MM.1S (cell line): ENCODE measurements at regions not wholly inside any gene's neighbourhood (a gene's known extent, or its start where the extent isn't known, plus 50 kb on each side); places are given as distances from the start of the nearest gene placed in this dataset.

Experiments
- DNase-seq: peaks from one replicate; pipeline ENCODE4 v3.0.0-alpha.2; 2015
- H2AFZ ChIP-seq: fragments of 300-600 bp; sonication (generic); 2 replicates; pipeline ENCODE4 v1.6.0; 2016; ENCODE audit warnings: antibody characterized with exemption, low read length
- H3F3A ChIP-seq: fragments of 300-600 bp; sonication (generic); 2 replicates; pipeline ENCODE4 v1.6.1; 2016; ENCODE audit warnings: mild to moderate bottlenecking, antibody characterized with exemption, low read length, moderate library complexity, mixed read lengths; ENCODE audit not compliant: insufficient read depth
- H3K27ac ChIP-seq: fragments of 300-600 bp; sonication (generic); 2 replicates; pipeline ENCODE4 v1.5.1; 2016; ENCODE audit warnings: mild to moderate bottlenecking, low read length
- H3K27me3 ChIP-seq: fragments of 300-600 bp; sonication (generic); replicated peaks from 2 replicates; pipeline ENCODE4 v1.6.0; 2016; ENCODE audit warnings: low read length; ENCODE audit not compliant: insufficient read depth
- H3K36me3 ChIP-seq: fragments of 300-600 bp; sonication (generic); replicated peaks from 2 replicates; pipeline ENCODE4 v1.6.1; 2016; ENCODE audit warnings: mild to moderate bottlenecking, low read length, mixed read lengths; ENCODE audit not compliant: insufficient read depth
- H3K4me1 ChIP-seq: fragments of 300-600 bp; sonication (generic); 2 replicates; pipeline ENCODE4 v1.6.1; 2016; ENCODE audit warnings: low read length, mixed read lengths
- H3K4me2 ChIP-seq: fragments of 300-600 bp; sonication (generic); 2 replicates; pipeline ENCODE4 v1.6.0; 2016; ENCODE audit warnings: low read depth, low read length
- H3K4me3 ChIP-seq: fragments of 300-600 bp; sonication (generic); 2 replicates; pipeline ENCODE4 v1.5.1; 2016; ENCODE audit warnings: low read length, mixed read lengths
- H3K79me2 ChIP-seq: fragments of 300-600 bp; sonication (generic); 2 replicates; pipeline ENCODE4 v1.6.1; 2016; ENCODE audit warnings: mixed run types, low read length, mixed read lengths
- H3K9ac ChIP-seq: fragments of 300-600 bp; sonication (generic); 2 replicates; pipeline ENCODE4 v1.6.1; 2016; ENCODE audit warnings: low read length, mixed read lengths
- H3K9me2 ChIP-seq: fragments of 300-600 bp; sonication (generic); replicated peaks from 2 replicates; pipeline ENCODE4 v1.6.1; 2016; ENCODE audit warnings: mild to moderate bottlenecking, low read length, mixed read lengths; ENCODE audit not compliant: insufficient read depth
- H3K9me3 ChIP-seq: fragments of 300-600 bp; sonication (generic); replicated peaks from 2 replicates; pipeline ENCODE4 v1.6.1; 2016; ENCODE audit warnings: mild to moderate bottlenecking, low read length, mixed read lengths; ENCODE audit not compliant: insufficient read depth
- H4K20me1 ChIP-seq: fragments of 300-600 bp; sonication (generic); 2 replicates; pipeline ENCODE4 v1.6.1; 2016; ENCODE audit warnings: mild to moderate bottlenecking, low read length, moderate library complexity, mixed read lengths; ENCODE audit not compliant: insufficient read depth
- EZH2 ChIP-seq: fragments of 300-600 bp; sonication (generic); optimal IDR thresholded peaks from 2 replicates; pipeline ENCODE3; 2017; ENCODE audit warnings: low read depth, mild to moderate bottlenecking, antibody characterized with exemption, low read length, mixed read lengths
- EZH2phosphoT487 ChIP-seq: fragments of 300-600 bp; sonication (generic); IDR thresholded peaks from 2 replicates; pipeline ENCODE4 v1.6.1; 2018; ENCODE audit warnings: antibody characterized with exemption, low read length
- TF ChIP-seq, protein P1 (sequence below): fragments of 300-600 bp; sonication (generic); IDR thresholded peaks from 2 replicates; pipeline ENCODE4 v1.5.1; 2016; ENCODE audit warnings: antibody characterized with exemption, low read length, mixed read lengths

DNA sequence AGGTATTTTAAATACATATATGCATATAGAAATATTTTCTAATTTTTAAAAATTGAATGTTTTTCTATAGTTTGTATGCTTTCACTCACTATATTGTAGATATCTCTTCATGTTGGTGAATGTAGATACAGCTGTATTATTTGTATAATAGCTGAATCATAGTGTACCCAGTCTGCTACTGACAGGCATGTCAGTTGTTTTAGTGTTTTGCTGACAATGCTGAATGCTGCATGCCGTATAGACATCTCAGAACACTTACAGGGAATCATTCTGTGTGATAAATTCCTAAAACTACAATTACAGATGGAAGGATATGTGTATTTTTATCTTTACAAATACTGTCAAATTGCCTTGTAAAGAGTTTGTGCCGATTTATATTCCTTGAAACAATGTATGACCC is 175.4 kb downstream of the SIM1 start:
- TF ChIP-seq EZH2phosphoT487, result no peak
- TF ChIP-seq, protein P1, sequence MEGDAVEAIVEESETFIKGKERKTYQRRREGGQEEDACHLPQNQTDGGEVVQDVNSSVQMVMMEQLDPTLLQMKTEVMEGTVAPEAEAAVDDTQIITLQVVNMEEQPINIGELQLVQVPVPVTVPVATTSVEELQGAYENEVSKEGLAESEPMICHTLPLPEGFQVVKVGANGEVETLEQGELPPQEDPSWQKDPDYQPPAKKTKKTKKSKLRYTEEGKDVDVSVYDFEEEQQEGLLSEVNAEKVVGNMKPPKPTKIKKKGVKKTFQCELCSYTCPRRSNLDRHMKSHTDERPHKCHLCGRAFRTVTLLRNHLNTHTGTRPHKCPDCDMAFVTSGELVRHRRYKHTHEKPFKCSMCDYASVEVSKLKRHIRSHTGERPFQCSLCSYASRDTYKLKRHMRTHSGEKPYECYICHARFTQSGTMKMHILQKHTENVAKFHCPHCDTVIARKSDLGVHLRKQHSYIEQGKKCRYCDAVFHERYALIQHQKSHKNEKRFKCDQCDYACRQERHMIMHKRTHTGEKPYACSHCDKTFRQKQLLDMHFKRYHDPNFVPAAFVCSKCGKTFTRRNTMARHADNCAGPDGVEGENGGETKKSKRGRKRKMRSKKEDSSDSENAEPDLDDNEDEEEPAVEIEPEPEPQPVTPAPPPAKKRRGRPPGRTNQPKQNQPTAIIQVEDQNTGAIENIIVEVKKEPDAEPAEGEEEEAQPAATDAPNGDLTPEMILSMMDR, result no peak
- no peak for TF ChIP-seq EZH2
- no peaks in the 10 kb centered on the region for H3F3A ChIP-seq
- no peaks in the 10 kb centered on the region for H4K20me1 ChIP-seq
- H3K9me2 ChIP-seq, result no peaks in the 10 kb centered on the region
- no peaks in the 10 kb centered on the region for H3K36me3 ChIP-seq
- H3K27ac ChIP-seq, result no peak overlapping the region
- H2AFZ ChIP-seq, result no peak overlapping the region
- H3K9ac ChIP-seq, result no peak overlapping the region
- no peak overlapping the region for H3K4me2 ChIP-seq
- no peak for DNase-seq
- no peaks in the 10 kb centered on the region for H3K27me3 ChIP-seq
- H3K4me1 ChIP-seq, result no peaks in the 10 kb centered on the region
- no peak overlapping the region for H3K4me3 ChIP-seq
- H3K79me2 ChIP-seq, result no peaks in the 10 kb centered on the region
- no peaks in the 10 kb centered on the region for H3K9me3 ChIP-seq

DNA sequence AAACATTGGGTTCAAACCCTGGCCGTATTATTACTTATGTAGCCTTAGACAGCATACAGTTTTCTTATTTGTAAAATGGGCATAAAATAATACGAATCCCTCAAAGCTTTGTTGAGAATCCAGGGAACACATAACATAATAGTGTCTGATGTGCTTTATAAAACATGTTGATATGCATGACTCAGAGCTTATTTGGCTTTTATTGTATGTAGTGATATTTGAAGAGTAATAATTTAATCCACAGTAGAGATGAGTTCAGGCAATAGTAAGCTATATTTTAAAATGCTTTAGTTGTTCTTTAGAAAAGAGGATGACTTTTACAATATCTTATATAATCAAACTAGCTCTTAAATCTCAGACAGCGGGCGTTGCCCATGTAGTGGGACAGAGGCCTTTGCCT is 176.4 kb downstream of the SIM1 start:
- TF ChIP-seq EZH2phosphoT487 (no peak), EZH2 (no peak)
- TF ChIP-seq, protein P1, result no peak

DNA sequence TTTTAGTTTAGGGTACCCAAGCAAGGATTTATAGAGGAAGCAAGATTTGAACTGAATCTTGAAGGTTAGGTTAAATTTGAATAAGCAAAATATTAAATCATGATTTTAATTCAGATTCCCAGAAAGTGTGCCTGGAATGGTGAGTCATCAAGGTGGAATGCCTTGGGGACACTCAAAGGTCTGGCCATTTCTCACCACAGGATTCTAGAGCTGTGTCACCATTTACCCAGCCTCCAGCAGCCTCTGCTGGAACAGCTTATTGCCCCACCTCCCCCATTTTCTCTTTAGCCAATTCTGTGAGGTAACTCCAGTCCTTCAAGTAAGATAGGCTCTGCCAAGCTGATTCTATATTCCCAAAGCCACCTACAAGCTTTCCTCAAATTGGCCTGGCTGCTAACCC is 181.4 kb downstream of the SIM1 start:
- Histone ChIP-seq H3K36me3 (no peaks in the 10 kb centered on the region), H3K9me3 (no peaks in the 10 kb centered on the region), H3F3A (no peaks in the 10 kb centered on the region), H2AFZ (no peak overlapping the region), H3K27me3 (no peaks in the 10 kb centered on the region), H3K4me2 (no peak overlapping the region), H3K9me2 (no peaks in the 10 kb centered on the region), H3K79me2 (no peaks in the 10 kb centered on the region), H3K4me1 (no peaks in the 10 kb centered on the region), H4K20me1 (no peaks in the 10 kb centered on the region), H3K27ac (no peak overlapping the region), H3K4me3 (no peak overlapping the region), H3K9ac (no peak overlapping the region)
- TF ChIP-seq, protein P1, result no peak
- no peak for TF ChIP-seq EZH2
- no peak for TF ChIP-seq EZH2phosphoT487
- no peak for DNase-seq

More for the DNA sequence above, 176.4 kb downstream of the SIM1 start:
- Histone ChIP-seq H3K36me3 (no peaks in the 10 kb centered on the region), H3K4me2 (no peak overlapping the region), H3K27me3 (no peaks in the 10 kb centered on the region), H3K4me1 (no peaks in the 10 kb centered on the region), H4K20me1 (no peaks in the 10 kb centered on the region), H3K4me3 (no peak overlapping the region), H3K27ac (no peak overlapping the region), H3F3A (no peaks in the 10 kb centered on the region), H3K9ac (no peak overlapping the region), H2AFZ (no peak overlapping the region), H3K9me2 (no peaks in the 10 kb centered on the region), H3K79me2 (no peaks in the 10 kb centered on the region), H3K9me3 (no peaks in the 10 kb centered on the region)
- no peak for DNase-seq
